Islet of Langerhans (tissue), 1 donor: ENCODE measurements at regions not wholly inside any gene's neighbourhood (a gene's known extent, or its start where the extent isn't known, plus 50 kb on each side); places are given as distances from the start of the nearest gene placed in this dataset.

ENCODE experiments used
- FAIRE-seq: peaks from one replicate; lab custom pipeline; 2011; peaks lifted over from hg19 to GRCh38; lab: Jason Lieb, UNC

- peak; percentile 55 for FAIRE-seq
Observed at GRCh38 chr4:123026015-123026414, 103.6 kb upstream of the NUDT6 start.

- FAIRE-seq, result no peak
Observed at GRCh38 chr4:123031664-123032063, 109.3 kb upstream of the NUDT6 start.

- no peak for FAIRE-seq
Observed at GRCh38 chr4:123034023-123034422, 111.6 kb upstream of the NUDT6 start.

GRCh38 chr4:123035239-123035638 lies 112.8 kb upstream of the NUDT6 start:
- FAIRE-seq, result peak; percentile 68

- no peak for FAIRE-seq
Observed at GRCh38 chr4:123037804-123038203, 115.4 kb upstream of the NUDT6 start.

- no peak for FAIRE-seq
Observed at GRCh38 chr4:123042095-123042494, 119.7 kb upstream of the NUDT6 start.

- no peak for FAIRE-seq
Observed at GRCh38 chr4:123043013-123043412, 120.6 kb upstream of the NUDT6 start.

GRCh38 chr4:123043793-123044425 lies 121.5 kb upstream of the NUDT6 start:
- FAIRE-seq, result no peak

GRCh38 chr4:123046096-123046495 lies 123.7 kb upstream of the NUDT6 start:
- no peak for FAIRE-seq

GRCh38 chr4:123050018-123050417 lies 127.6 kb upstream of the NUDT6 start:
- no peak for FAIRE-seq

- FAIRE-seq, result no peak
Observed at GRCh38 chr4:123052007-123052406, 129.6 kb upstream of the NUDT6 start.

GRCh38 chr4:123055943-123056342 lies 133.5 kb upstream of the NUDT6 start:
- FAIRE-seq, result no peak

GRCh38 chr4:123060039-123060770 lies 137.8 kb upstream of the NUDT6 start:
- no peak for FAIRE-seq

- FAIRE-seq, result no peak
Observed at GRCh38 chr4:123064390-123064789, 142.0 kb upstream of the NUDT6 start.

GRCh38 chr4:123068081-123068480 lies 145.7 kb upstream of the NUDT6 start:
- FAIRE-seq, result no peak

- no peak for FAIRE-seq
Observed at GRCh38 chr4:123072060-123072459, 149.7 kb upstream of the NUDT6 start.

GRCh38 chr4:123073650-123074049 lies 151.3 kb upstream of the NUDT6 start:
- no peak for FAIRE-seq

GRCh38 chr4:123077330-123077729 lies 154.9 kb upstream of the NUDT6 start:
- no peak for FAIRE-seq

- FAIRE-seq, result no peak
Observed at GRCh38 chr4:123081971-123082370, 159.6 kb upstream of the NUDT6 start.

- FAIRE-seq, result no peak
Observed at GRCh38 chr4:123083646-123084045, 161.2 kb upstream of the NUDT6 start.

- FAIRE-seq, result no peak
Observed at GRCh38 chr4:123088501-123088900, 166.1 kb upstream of the NUDT6 start.

- no peak for FAIRE-seq
Observed at GRCh38 chr4:123090886-123091285, 168.5 kb upstream of the NUDT6 start.

- no peak for FAIRE-seq
Observed at GRCh38 chr4:123092586-123092985, 170.2 kb upstream of the NUDT6 start.

GRCh38 chr4:123093236-123093635 lies 170.8 kb upstream of the NUDT6 start:
- no peak for FAIRE-seq
